Glomerular visceral epithelial cell (primary cell): ENCODE measurements at regions not wholly inside any gene's neighbourhood (a gene's known extent, or its start where the extent isn't known, plus 50 kb on each side); places are given as distances from the start of the nearest gene placed in this dataset.
A peak's percentile ranks its signal among the peaks of the same experiment; 100 is the strongest.
"Not testable (repeated sequence)": the region's sequence is repeated elsewhere in the genome, so short reads cannot be mapped to it uniquely, and the experiment has no call there.

Experiments
- DNase-seq: peaks from one replicate; pipeline ENCODE4 v3.0.0-alpha.2; 2016; ENCODE audit errors: extremely low spot score

DNA sequence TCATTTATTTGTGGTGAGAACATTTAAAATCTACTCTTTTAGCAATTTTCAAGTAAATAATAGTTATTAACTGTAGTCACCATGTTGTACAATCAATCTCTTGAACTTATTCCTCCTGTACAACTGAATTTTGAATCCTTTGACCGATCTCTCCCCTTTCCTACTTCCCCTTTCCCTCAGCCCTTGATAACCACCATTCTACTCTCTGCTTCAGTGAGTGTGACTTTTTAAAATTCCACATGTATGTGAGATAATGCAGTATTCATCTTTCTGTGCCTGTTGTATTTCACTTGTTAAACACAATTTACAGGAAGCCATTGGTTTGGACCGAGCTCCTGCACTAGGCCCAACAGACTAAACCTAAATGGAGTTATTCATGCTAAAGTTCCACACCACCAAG, 458.9 kb upstream of the PDE3A start:
- no peak for DNase-seq

GRCh38 chr12:19910681-19911080, 457.7 kb upstream of the PDE3A start:
- no peak for DNase-seq

- DNase-seq: no peak
These were observed 455.3 kb upstream of the PDE3A start for GRCh38 chr12:19912991-19913390.

DNA sequence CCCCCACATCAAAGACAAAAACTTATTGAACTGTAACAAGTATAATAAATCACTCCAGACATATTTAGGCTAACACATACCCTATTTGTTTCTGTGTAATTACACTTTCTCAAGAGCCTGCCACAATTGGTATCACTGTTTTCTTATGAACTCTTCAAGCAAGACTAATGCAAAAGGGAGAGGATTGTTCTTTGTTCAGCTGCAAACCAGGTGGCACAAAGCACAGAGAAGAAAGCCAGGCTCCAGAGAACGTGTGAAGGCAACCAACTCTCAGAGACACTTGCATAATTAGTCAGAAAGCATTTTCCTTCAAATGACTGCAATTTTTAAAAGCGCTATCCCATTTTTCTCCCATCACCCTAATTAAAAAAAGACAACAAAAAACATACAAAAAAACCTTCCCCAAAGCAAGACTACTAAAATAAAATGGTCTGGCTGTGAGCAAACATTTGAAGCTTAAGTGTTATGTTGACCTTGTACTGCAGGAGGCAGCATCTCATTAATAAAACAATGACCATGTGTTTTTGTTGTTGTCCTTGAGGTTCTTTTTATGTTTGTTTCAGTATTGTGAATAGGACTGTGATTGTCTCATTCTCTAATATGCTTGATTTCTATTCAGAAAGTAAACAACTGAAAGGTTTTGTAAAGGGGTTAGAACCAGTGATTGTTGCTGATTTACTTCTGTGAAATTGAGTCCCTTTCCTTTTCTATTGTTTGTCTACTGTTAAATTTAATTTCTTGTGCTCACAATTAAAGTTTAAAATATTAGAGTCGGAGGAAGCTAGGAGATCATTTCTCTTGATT, 452.7 kb upstream of the PDE3A start:
- no peak for DNase-seq

DNA sequence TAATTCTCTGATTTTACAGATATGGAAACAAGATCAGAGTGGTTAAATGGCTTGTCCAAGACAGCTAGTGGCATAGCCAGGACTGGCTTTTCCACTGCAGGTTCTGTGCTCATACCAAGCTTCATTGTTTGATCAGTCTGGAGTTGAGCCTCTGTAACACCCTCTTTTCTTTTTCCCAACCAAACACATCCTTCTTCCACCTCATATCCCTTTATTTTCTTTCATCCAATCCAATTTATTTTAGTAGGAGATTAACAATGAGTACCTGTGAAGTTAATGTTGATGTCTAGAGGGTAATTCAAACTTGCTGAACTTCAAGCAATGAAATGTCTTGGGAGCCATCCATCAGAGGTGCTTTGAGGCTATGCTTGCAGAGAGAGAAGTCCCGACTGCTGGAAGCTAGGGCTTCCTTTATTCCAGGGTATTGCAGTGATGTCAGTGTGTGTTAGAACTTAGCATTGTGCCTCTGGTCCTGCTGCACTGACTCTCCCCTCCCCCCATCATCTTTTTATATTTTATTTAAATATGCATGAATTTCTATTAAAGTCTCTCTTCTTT, 452.1 kb upstream of the PDE3A start:
- DNase-seq: no peak

GRCh38 chr12:19916974-19917373, 451.4 kb upstream of the PDE3A start:
- DNase-seq: no peak

DNA sequence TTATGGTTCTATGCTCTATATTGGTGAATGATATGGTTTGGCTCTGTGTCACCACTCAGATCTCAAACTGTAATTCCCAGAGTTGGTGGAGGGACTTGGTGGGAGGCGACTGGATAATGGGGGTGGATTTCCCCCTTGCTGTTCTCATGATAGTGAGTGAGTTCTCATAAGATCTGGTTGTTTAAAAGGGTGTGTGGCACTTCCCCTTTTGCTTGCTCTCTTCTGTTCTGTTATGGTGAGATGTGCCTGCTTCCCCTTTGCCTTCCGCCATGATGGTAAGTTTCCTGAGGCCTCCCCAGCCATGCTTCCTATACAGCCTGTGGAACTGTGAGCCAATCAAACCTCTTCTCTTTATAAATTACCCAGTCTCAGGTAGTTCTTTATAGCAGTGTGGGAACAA, 446.6 kb upstream of the PDE3A start:
- DNase-seq: not testable (repeated sequence)

DNA sequence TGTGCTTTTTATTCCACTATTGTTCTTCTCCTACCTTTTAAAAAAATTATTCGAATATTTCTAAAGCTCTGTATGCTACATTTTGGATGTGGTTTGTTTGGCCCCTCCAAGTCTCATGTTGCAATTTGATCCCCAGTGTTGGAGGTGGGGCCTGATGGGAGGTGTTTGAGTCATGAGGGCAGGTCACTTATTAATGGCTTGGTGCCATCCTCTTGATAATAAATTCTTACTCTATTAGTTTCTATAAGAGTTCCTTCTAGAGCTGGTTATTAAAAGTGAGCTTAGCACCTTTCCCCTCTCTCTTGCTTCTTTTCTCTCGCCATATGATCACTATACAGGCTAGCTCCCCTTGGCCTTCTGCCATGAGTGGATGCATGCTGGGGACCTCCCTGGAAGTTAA, 445.6 kb upstream of the PDE3A start:
- peak; percentile 4 for DNase-seq

DNA sequence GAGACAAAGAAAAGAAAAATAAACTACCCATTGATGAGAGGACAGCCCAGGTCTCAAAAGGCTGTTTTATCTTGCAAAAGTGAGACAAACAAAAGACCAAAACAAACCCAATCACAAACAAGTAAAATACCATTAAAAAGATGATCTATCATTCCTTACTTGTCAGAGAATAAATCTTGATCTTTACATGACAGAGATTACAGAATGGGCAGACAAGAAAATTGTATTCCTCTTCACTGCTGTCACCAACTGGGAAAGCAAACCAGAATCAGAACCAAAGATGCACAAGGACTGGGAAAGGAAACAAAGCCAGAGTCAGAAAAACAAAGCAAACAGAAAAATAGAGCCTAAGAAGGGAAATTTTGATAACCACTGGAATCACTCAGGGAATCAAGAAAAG, 444.0 kb upstream of the PDE3A start:
- no peak for DNase-seq

GRCh38 chr12:19925841-19926240, 442.5 kb upstream of the PDE3A start:
- DNase-seq: no peak

GRCh38 chr12:19926266-19926665, 442.1 kb upstream of the PDE3A start:
- DNase-seq: no peak

GRCh38 chr12:19927661-19928060, 440.7 kb upstream of the PDE3A start:
- DNase-seq: no peak

DNA sequence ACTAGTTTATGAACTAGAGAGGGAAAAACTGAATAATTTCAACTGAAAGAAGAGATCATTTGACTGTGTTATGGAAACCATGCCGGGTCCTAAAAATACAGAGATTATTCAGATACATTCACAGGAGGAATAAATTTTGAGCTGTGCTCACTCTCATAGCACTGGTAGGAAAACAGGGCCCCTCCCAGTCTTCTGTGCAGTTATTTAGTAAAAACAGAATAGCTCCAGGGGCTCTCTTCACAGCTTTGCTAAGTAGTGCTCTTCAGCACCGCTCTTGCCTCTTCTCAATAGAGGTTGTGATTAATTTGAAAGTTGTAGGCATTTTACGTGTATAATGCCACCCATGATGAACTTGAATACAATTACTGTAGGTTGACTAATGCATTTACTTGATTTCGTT, 435.9 kb upstream of the PDE3A start:
- no peak for DNase-seq

- DNase-seq: no peak
These were observed 434.4 kb upstream of the PDE3A start for GRCh38 chr12:19933924-19934323.

- no peak for DNase-seq
These were observed 431.2 kb upstream of the PDE3A start for GRCh38 chr12:19937161-19937560.

GRCh38 chr12:19938031-19938430, 430.3 kb upstream of the PDE3A start:
- no peak for DNase-seq

- DNase-seq: no peak
These were observed 429.8 kb upstream of the PDE3A start for GRCh38 chr12:19938491-19938890.

DNA sequence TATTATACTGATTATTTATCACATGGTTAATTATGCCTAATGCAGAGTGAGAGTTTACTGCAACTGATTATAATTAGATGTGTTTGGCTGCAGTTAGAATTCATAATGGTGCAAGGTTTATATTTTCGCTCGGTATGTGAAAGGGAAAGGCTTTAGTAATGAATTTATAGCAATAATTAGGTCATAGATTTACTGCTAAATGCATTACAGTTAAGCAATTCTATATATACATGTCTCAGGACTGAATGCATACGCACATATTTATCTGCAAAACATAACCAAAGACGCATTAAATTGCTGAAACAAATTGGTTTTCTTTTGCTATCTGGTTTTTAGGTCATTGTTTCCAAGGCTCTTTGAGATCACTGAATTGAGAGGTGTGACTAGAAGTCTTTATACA, 428.1 kb upstream of the PDE3A start:
- DNase-seq: no peak

DNA sequence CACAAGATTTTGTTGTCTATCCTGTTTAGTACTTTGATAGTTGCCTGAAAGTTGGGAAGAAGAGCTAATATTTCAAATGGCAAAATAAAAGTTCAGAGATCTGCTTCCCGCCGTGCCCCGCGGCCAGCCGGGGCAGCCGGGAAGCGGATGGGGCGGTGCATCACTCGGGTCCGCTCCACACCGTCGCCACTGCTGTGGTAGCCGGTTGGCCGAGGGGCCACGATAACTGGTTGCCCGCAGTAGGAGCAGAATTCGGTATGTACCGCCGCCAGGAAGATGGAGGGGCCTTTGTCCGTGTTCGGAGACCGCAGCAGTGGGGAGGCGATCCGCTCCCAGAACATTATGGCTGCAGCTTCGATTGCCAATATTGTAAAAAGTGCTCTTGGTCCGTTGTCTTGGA, 427.2 kb upstream of the PDE3A start:
- no peak for DNase-seq

GRCh38 chr12:19945559-19946435, 422.5 kb upstream of the PDE3A start:
- no peak for DNase-seq

DNA sequence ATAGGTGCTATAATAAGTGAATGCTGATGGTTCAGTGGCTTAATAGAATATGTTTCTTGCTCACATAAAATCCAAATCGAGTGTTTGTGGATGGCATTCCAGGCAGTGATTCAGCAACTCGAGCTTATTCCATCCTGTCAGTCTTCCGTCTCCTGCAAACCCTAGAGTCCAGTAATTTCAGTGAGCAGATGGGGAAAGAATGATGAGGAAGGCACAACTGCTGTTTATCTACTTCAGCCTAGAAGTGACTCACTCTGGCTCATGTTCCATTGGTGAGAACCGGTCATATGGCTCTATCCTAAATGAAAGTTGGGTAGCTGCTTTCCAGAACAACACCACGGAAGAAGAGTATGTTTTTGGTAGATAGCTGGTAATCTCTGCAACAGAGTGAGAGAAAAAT, 421.8 kb upstream of the PDE3A start:
- peak; percentile 50 for DNase-seq

DNA sequence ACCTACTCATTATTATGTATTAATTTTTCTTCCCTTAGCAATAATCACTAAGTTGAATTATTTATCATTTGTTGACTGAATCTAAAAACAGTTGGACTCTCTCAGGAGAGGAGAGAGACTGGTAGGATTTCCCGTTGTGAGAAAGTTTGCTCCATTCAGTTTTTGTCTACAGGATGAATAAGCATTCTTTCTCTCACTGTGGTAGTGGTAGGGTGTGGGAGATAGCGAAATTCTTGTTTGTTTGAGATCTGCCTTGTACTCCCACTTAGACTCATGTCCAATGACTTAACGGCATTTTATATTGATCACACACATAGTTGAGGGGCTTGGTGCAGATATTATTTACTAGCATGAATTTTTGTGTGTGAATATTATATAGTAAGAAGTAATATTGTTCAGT, 421.0 kb upstream of the PDE3A start:
- DNase-seq: no peak

- no peak for DNase-seq
These were observed 416.7 kb upstream of the PDE3A start for GRCh38 chr12:19951664-19952063.
